ENCODE measurements at regions not wholly inside any gene's neighbourhood (a gene's known extent, or its start where the extent isn't known, plus 50 kb on each side); places are given as distances from the start of the nearest gene placed in this dataset.

DNA sequence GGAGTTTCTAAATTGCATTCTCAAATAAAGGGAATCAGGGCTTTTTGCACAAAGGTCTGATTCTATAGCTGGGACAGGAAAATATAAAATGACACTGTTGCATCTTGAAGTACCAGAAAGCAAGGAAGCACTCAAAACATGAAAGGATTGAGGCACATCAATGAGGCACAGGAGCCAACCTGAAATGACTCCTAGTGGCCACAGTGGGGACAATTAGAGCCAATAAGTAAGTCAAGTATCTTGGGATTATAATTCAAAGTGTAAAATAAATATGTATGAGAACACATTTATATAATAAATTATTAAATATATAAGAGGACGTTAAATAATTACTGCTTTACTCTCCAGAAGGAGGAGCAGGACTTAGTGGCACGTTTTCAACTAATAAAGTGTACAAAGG lies 1259.5 kb upstream of the CDH2 start:
- Histone ChIP-seq H3K4me3 (no peak overlapping the region), H3K4me1 (no peaks in the 10 kb centered on the region), H3K27ac (no peak overlapping the region), H3K27me3 (no peaks in the 10 kb centered on the region), H3K36me3 (no peaks in the 10 kb centered on the region), H3K9me3 (no peaks in the 10 kb centered on the region)
- TF ChIP-seq, protein P1, sequence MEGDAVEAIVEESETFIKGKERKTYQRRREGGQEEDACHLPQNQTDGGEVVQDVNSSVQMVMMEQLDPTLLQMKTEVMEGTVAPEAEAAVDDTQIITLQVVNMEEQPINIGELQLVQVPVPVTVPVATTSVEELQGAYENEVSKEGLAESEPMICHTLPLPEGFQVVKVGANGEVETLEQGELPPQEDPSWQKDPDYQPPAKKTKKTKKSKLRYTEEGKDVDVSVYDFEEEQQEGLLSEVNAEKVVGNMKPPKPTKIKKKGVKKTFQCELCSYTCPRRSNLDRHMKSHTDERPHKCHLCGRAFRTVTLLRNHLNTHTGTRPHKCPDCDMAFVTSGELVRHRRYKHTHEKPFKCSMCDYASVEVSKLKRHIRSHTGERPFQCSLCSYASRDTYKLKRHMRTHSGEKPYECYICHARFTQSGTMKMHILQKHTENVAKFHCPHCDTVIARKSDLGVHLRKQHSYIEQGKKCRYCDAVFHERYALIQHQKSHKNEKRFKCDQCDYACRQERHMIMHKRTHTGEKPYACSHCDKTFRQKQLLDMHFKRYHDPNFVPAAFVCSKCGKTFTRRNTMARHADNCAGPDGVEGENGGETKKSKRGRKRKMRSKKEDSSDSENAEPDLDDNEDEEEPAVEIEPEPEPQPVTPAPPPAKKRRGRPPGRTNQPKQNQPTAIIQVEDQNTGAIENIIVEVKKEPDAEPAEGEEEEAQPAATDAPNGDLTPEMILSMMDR (IDR thresholded peaks at IDR 0.05) = no peak
- TF ChIP-seq EP300 (IDR thresholded peaks at IDR 0.05) (no peak), POLR2A (IDR thresholded peaks at IDR 0.05) (no peak), POLR2AphosphoS5 (IDR thresholded peaks at IDR 0.05) (no peak)
- DNase-seq (ENCODE audit: low spot score in 2 of 2) = no peak
- WGBS = 66% methylated on average over 2 of the region's 2 CpGs

DNA sequence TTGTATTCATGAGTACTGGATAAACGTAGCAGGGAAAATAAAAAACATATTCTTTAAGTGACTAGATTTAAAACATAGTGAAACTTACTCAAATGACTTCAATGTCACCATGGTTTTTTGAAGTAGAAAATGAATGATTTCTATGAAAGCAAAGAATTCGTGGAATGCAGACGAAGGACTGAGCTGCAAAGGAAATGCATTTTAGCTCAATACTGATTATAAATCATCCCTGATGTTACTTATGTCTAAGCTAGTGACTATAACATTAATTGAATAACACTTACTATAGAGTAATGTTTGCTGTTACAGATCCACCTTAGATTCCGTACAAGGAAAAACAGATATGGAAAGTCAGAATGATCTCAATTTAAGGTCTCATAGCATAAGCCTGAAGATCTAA lies 1257.7 kb upstream of the CDH2 start:
- Histone ChIP-seq H3K27ac (no peak overlapping the region), H3K4me3 (no peak overlapping the region), H3K4me1 (no peaks in the 10 kb centered on the region), H3K9me3 (peaks cover 6% of the 10 kb centered on the region), H3K27me3 (no peaks in the 10 kb centered on the region), H3K36me3 (no peaks in the 10 kb centered on the region)
- TF ChIP-seq EP300 (IDR thresholded peaks at IDR 0.05) = no peak
- TF ChIP-seq, protein P1 (IDR thresholded peaks at IDR 0.05) = no peak
- TF ChIP-seq POLR2AphosphoS5 (IDR thresholded peaks at IDR 0.05) = no peak
- TF ChIP-seq POLR2A (IDR thresholded peaks at IDR 0.05) = no peak
- 39% methylated on average over 4 of the region's 4 CpGs for WGBS
- no peak for DNase-seq (ENCODE audit: low spot score in 2 of 2)

DNA sequence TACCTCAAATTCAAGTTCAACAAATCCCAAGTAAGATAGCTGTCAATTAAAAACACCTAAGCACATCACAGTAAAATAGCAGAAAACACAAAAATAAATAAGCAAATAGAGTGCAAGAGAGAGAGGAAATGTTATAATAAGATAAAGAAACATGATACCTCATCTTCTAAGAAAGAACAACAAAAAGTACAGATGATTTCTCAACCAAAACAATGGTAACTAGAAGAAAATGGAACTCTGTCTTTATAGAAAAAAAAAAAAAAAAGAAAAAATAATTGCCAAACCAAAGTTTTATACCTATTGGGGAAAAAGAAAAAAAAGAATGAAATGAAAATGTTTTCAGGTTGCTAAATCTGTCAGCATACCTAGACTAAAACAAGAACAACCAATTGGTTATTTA lies 1253.5 kb upstream of the CDH2 start:
- Histone ChIP-seq H3K27me3 (no peaks in the 10 kb centered on the region), H3K4me3 (no peak overlapping the region), H3K27ac (no peak overlapping the region)

DNA sequence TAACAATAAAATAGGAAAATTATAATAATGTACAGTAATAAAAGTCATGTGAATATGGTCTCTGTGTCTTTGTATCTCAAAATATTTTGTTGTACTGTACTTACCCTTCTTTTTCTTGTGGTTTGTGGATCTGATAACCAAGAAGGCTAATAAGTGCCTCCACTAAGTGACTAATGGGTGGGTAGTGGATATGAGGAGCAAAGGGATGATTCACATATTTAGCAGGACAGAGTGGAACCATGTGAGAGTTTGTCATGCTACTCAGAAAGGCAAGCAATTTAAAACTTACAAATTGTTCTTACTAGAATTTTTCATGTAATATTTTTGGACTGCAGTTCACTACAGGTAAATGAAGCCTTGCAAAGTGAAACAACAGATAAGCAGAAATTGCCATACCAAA lies 1241.2 kb upstream of the CDH2 start:
- peaks cover 5% of the 10 kb centered on the region for H3K9me3 ChIP-seq

More for the DNA sequence above, 1253.5 kb upstream of the CDH2 start:
- Histone ChIP-seq H3K36me3 (no peaks in the 10 kb centered on the region), H3K4me1 (no peaks in the 10 kb centered on the region), H3K9me3 (peaks cover 12% of the 10 kb centered on the region)
- no peak for DNase-seq (ENCODE audit: low spot score in 2 of 2)
- TF ChIP-seq, protein P1 (IDR thresholded peaks at IDR 0.05) = no peak
- TF ChIP-seq POLR2AphosphoS5 (IDR thresholded peaks at IDR 0.05) = no peak
- TF ChIP-seq POLR2A (IDR thresholded peaks at IDR 0.05) = no peak
- TF ChIP-seq EP300 (IDR thresholded peaks at IDR 0.05) = no peak

DNA sequence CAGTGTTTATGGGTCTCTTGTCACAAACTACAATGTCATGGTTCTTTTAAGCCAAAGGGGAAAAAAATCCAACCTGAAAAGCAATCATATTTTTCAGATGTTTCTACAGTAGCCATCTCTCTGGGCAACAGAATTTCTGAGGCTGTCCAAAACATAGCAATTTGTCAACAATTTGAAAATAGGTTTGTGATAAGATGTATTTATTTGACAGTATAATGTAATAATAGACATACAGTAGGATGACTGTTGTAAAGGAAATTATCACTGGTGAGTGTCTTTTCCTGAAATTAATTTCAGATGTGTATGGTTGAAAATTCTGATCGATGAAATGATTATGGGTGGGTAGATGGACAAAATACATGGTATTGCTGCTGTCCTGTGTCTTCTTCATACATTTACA lies 1230.1 kb upstream of the CDH2 start:
- DNase-seq (ENCODE audit: low spot score in 2 of 2) = no peak
- no peak overlapping the region for H3K27ac ChIP-seq
- no peak for TF ChIP-seq POLR2A (IDR thresholded peaks at IDR 0.05)
- TF ChIP-seq EP300 (IDR thresholded peaks at IDR 0.05) = no peak
- TF ChIP-seq POLR2AphosphoS5 (IDR thresholded peaks at IDR 0.05) = no peak
- TF ChIP-seq, protein P1 (IDR thresholded peaks at IDR 0.05) = no peak
- H3K36me3 ChIP-seq = no peaks in the 10 kb centered on the region
- no peaks in the 10 kb centered on the region for H3K9me3 ChIP-seq
- H3K4me1 ChIP-seq = no peaks in the 10 kb centered on the region
- H3K4me3 ChIP-seq = no peak overlapping the region
- no peaks in the 10 kb centered on the region for H3K27me3 ChIP-seq
- 95% methylated on average over 1 of the region's 1 CpG for WGBS

More for the DNA sequence above, 1241.2 kb upstream of the CDH2 start:
- TF ChIP-seq, protein P1 (IDR thresholded peaks at IDR 0.05) = no peak
- TF ChIP-seq POLR2AphosphoS5 (IDR thresholded peaks at IDR 0.05) (no peak), EP300 (IDR thresholded peaks at IDR 0.05) (no peak), POLR2A (IDR thresholded peaks at IDR 0.05) (no peak)
- Histone ChIP-seq H3K27me3 (no peaks in the 10 kb centered on the region), H3K36me3 (no peaks in the 10 kb centered on the region), H3K4me3 (no peak overlapping the region), H3K4me1 (no peaks in the 10 kb centered on the region), H3K27ac (no peak overlapping the region)
- DNase-seq (ENCODE audit: low spot score in 2 of 2) = no peak
